Right ventricle myocardium inferior (tissue), 1 donor: ENCODE measurements at regions not wholly inside any gene's neighbourhood (a gene's known extent, or its start where the extent isn't known, plus 50 kb on each side); places are given as distances from the start of the nearest gene placed in this dataset.
A peak's percentile ranks its signal among the peaks of the same experiment; 100 is the strongest.

Experiments
- ATAC-seq: fragments of 200-7000 bp; cut with Tn5 transposase; one replicate; pipeline ENCODE4 v1.9.1; 2020; ENCODE audit warnings: mild to moderate bottlenecking, moderate library complexity
- DNase-seq: peaks from one replicate; pipeline ENCODE4 v3.0.0; 2021; ENCODE audit errors: missing footprints
- intact Hi-C: fragments of 100-400 bp; cut with DNase I; formaldehyde crosslinking; loops from one replicate; pipeline ENCODE4 v1.11.0; 2022
- donor health status: DM: no; HTN: yes; CAD: no; lungs with severe emphysema.

GRCh38 chr9:107626118-107626517 lies 136.5 kb upstream of the KLF4 start:
- DNase-seq (no peak), ATAC-seq (no peak)
- intact Hi-C loops: no loop called here

- intact Hi-C loops: no loop called here
- DNase-seq: no peak
- ATAC-seq: no peak
These were observed 135.9 kb upstream of the KLF4 start for GRCh38 chr9:107625383-107625984.

GRCh38 chr9:107624234-107624948 lies 134.8 kb upstream of the KLF4 start:
- no peak for DNase-seq
- no peak for ATAC-seq
- intact Hi-C loops: no loop called here

GRCh38 chr9:107621436-107621835 lies 131.9 kb upstream of the KLF4 start:
- DNase-seq (no peak), ATAC-seq (no peak)
- intact Hi-C loops: no loop called here

- DNase-seq (no peak), ATAC-seq (no peak)
- intact Hi-C loops: no loop called here
These were observed 131.2 kb upstream of the KLF4 start for GRCh38 chr9:107620801-107621200.

GRCh38 chr9:107620236-107620635 lies 130.7 kb upstream of the KLF4 start:
- no peak for ATAC-seq
- intact Hi-C loops: no loop called here
- DNase-seq: no peak

GRCh38 chr9:107615321-107615720 lies 125.8 kb upstream of the KLF4 start:
- ATAC-seq: no peak
- no peak for DNase-seq
- intact Hi-C loops: loop anchor here (2.0 kb wide), 1 partner anchor 17 kb away; no protein-coding TSS in a partner anchor

GRCh38 chr9:107614765-107615164 lies 125.2 kb upstream of the KLF4 start:
- ATAC-seq: no peak
- intact Hi-C loops: loop anchor here (2.0 kb wide), 1 partner anchor 18 kb away; no protein-coding TSS in a partner anchor

GRCh38 chr9:107613321-107613720 lies 123.8 kb upstream of the KLF4 start:
- DNase-seq: no peak
- no peak for ATAC-seq
- intact Hi-C loops: no loop called here

More at GRCh38 chr9:107614765-107615164, 125.2 kb upstream of the KLF4 start:
- DNase-seq: no peak

- DNase-seq (peak; percentile 90), ATAC-seq (peak; percentile 96)
- intact Hi-C loops: no loop called here
These were observed 122.6 kb upstream of the KLF4 start for GRCh38 chr9:107612136-107612535.

- ATAC-seq: no peak
- intact Hi-C loops: no loop called here
- no peak for DNase-seq
These were observed 120.0 kb upstream of the KLF4 start for GRCh38 chr9:107609547-107609946.

- DNase-seq (no peak), ATAC-seq (no peak)
- intact Hi-C loops: no loop called here
These were observed 116.7 kb upstream of the KLF4 start for GRCh38 chr9:107606149-107606790.

- intact Hi-C loops: no loop called here
- ATAC-seq (no peak), DNase-seq (no peak)
These were observed 115.5 kb upstream of the KLF4 start for GRCh38 chr9:107605041-107605440.

GRCh38 chr9:107603281-107603680 lies 113.7 kb upstream of the KLF4 start:
- intact Hi-C loops: no loop called here
- DNase-seq (no peak), ATAC-seq (no peak)

GRCh38 chr9:107600060-107600573 lies 110.5 kb upstream of the KLF4 start:
- intact Hi-C loops: no loop called here
- DNase-seq: no peak
- peak; percentile 81 for ATAC-seq

GRCh38 chr9:107597743-107598217 lies 108.2 kb upstream of the KLF4 start:
- intact Hi-C loops: no loop called here
- DNase-seq (no peak), ATAC-seq (no peak)

GRCh38 chr9:107594908-107595530 lies 105.5 kb upstream of the KLF4 start:
- intact Hi-C loops: no loop called here
- ATAC-seq (no peak), DNase-seq (no peak)

- ATAC-seq (no peak), DNase-seq (no peak)
- intact Hi-C loops: no loop called here
These were observed 103.8 kb upstream of the KLF4 start for GRCh38 chr9:107593224-107593870.

- ATAC-seq (no peak), DNase-seq (no peak)
- intact Hi-C loops: no loop called here
These were observed 102.9 kb upstream of the KLF4 start for GRCh38 chr9:107592424-107592823.
